ENCODE measurements at regions not wholly inside any gene's neighbourhood (a gene's known extent, or its start where the extent isn't known, plus 50 kb on each side); places are given as distances from the start of the nearest gene placed in this dataset.
A peak's percentile ranks its signal among the peaks of the same experiment; 100 is the strongest.

DNA sequence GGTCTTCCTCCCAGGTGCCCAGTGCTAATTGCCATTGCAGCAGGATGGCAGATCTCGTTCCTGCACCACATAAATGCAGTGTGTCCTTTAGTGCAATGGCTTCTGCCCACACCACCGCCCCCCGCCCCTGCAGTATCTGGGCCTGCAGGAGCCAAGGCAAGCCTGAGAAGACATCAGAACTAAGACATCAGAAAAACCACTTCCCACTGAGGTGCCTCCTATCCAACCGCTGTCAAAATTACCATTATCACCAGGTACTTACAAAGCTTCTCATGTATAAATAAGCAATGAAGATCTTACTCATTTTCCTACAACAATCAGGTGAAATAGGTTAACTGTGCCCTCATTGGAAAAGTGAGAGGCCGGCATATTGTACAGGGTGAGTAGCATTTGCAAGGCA, 228.8 kb downstream of the FBXO15 start:
- no peak for DNase-seq

GRCh38 chr18:73917046-73917445, 230.6 kb downstream of the FBXO15 start:
- DNase-seq: no peak

DNA sequence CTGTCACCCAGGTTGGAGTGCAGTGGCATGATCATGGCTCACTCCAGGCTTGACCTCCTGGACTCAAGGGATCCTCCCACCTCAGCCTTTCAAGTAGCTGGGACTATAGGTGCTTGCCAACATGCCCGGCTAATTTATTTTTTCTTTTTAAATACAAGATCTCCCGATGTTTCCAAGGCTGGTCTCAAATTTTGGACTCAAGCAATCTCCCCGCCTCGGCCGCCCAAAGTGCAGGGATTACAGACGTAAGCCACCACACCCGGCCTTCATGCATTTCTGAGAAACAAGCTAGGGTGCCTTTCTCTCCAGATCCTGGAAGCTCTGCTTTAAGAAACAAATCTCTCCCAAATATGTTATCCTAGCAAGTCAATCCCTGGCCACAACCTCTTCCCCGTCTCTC, 234.1 kb downstream of the FBXO15 start:
- no peak for DNase-seq

DNA sequence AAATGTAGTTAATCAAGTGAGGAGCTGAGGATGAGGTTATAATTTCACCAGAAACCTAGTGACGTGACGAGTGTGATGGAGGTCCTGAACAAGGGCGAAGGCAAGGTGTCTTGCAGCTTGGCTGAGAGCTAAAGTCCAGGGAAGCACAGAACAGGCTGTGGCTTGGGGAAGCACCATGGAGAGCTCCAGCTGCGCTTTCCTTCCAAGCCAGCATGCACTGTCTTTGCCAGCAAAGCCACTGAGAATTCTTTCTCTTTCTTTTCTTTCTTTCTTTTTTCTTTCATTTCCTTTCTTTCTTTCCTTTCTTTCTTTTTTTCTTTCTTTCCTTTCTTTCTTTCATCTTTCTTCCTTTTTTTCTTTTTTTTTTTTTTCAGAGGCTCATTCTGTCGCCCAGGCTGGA, 239.3 kb downstream of the FBXO15 start:
- peak; percentile 15 to 60 (median 24) for DNase-seq

GRCh38 chr18:73901566-73901965, 246.1 kb downstream of the FBXO15 start:
- no peak for DNase-seq

DNA sequence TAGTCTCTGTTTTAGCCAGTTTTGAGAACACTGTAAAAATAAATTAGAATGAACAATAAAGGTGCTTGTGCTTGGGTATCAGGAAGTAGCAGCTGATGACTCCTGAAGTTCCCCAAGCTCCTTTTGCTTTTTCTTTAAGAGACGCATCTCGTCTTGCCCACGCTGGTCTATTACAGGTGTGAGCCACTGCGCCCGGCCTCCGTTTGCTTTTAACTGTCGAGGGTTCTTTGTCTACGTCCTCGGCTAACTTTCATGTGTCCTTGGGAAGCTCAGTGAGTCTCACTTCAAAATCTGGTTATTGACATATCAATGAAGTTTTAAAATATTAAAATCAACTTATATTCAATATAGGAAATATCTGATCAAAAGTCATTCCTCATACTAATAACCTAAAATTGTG, 246.5 kb downstream of the FBXO15 start:
- DNase-seq: no peak

DNA sequence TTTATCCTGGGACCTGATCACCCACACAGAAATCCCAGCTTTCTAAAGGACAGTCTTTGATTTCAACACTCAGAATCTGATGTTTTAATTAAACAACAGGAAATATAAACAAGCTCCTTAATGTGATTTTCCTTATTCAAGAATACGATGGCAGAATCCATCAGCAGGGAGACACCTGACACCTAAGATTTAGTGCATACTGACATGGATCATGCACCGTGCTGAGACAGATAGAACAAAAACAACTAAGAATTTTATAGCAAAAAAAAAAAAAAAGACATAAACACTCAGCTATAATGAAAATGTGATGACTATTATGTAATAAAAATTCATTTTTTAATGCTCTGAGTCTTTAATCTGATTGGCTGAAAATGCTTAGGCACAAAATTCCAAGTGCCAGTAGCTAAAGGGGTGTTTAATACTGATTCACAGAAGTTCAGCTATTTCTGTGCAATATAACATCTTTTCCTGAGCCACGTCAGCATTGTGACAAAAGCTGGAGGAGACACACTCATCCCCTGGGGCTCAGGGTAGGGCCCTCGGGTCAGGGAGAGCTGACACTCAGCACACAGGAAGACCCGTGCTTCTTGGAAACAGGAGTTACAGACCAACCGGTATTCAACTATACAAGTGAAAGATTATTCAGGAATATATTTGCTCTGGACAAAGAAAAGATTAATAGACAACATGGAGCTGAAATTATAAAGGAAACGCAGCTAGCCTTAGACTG, 247.4 kb downstream of the FBXO15 start:
- no peak for DNase-seq

- DNase-seq: no peak
Observed at GRCh38 chr18:73897517-73897916, 250.1 kb downstream of the FBXO15 start.

- DNase-seq: no peak
Observed at GRCh38 chr18:73896685-73897084, 250.9 kb downstream of the FBXO15 start.

- no peak for DNase-seq
Observed at GRCh38 chr18:73895701-73896100, 251.9 kb downstream of the FBXO15 start.

DNA sequence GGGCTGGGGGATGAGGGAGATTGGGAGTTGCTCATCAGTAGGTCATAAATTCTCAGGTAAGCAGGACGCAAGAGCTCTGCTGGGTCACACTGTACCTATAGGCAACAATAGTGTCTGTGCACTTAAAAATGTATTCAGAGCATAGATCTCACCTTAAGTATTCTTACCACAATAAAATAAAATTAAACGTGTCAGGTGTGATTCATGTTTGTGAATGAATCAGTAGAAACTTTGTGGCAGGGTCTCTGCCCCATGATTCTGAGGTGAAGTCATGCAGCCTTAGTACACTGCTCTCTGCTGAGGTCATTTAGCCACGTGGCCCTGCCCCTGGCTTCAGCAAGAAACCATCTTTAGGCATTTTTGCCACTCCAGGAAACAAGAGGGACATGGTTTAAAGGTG, 253.8 kb downstream of the FBXO15 start:
- no peak for DNase-seq

- no peak for DNase-seq
Observed at GRCh38 chr18:73891572-73892421, 255.8 kb downstream of the FBXO15 start.

GRCh38 chr18:73888565-73888964, 259.1 kb downstream of the FBXO15 start:
- DNase-seq: no peak

DNA sequence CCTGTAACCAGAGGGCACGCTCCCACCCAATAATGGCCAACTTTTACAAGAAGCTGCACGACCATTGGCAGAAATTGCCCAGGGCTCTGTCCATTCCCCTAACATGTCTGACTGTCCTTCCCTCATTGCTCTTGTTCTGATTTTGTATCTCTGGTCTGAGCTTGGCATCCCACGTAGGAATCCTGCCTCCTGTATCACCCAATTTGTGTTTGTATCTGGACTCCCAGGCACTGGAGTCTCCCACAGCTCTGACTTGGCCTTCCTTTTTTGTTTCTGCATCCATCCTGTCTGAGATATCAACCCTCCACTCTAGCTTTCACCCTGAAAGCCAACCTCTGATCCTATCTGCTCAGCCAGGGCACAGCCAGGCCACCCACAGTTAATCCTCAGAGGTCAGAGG, 259.8 kb downstream of the FBXO15 start:
- DNase-seq: no peak

GRCh38 chr18:73884868-73885267, 262.8 kb downstream of the FBXO15 start:
- no peak for DNase-seq

DNA sequence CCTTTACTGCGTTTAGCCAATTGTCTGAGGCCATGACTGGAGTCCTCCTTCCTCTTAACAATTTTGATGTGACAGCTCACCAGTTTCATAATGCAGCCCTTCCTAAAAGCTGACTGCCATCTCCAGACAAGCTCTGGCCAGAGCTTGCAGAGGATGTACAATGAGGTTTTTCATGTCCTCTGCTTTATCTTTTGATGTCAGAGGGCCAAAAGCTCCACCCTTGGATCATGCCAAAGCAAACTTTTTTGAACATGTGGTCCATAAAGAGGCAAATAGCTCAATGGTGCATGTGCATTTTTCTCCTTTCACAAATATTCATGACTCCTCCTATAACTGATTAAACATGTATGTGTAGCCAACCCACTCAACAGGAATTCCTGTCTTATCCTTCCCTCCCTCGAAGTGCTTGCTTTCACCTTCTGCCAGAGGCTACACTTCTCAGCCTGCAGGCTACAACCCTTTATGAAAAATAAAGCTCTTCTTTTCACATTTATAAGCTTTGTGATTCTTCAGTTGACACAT, 266.2 kb downstream of the FBXO15 start:
- no peak for DNase-seq

- no peak for DNase-seq
Observed at GRCh38 chr18:73880387-73880786, 267.2 kb downstream of the FBXO15 start.

GRCh38 chr18:73879766-73880165, 267.9 kb downstream of the FBXO15 start:
- peak in 1 of 3 donors; percentile 26 for DNase-seq

- no peak for DNase-seq
Observed at GRCh38 chr18:73879328-73879727, 268.3 kb downstream of the FBXO15 start.

GRCh38 chr18:73869182-73869581, 278.5 kb downstream of the FBXO15 start:
- DNase-seq: no peak

- DNase-seq: no peak
Observed at GRCh38 chr18:73861771-73862170, 285.9 kb downstream of the FBXO15 start.

DNA sequence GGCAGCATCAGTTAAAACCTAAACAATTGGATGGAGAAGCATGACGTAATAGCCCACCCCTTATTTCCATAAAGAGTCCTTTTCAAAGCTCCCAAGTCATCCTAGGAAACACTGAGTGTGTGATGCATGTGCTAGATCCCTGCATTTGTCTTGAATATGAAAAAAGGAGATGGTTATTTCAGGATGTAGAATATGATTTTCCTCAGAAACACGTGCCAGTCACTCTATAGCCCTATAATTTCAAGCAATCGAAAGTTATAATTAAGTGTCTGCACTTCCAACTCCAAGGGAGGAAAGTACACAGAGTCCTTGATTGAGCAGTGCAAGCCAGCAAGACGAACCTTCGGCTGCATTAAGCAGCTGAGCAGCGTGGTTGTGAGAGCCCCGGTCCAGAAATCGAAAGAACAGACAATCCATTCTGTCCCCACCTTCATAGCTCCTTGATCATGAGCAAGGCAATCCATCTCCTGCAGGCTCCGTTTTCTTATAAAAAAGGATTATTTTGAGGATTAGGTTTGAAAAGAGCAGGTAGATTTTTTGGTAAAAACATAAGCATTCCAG, 287.7 kb downstream of the FBXO15 start:
- DNase-seq: no peak

Data from muscle of back (tissue), 3 donors.